Progenitor cell of endocrine pancreas (in vitro differentiated cells): ENCODE measurements at regions not wholly inside any gene's neighbourhood (a gene's known extent, or its start where the extent isn't known, plus 50 kb on each side); places are given as distances from the start of the nearest gene placed in this dataset.

ENCODE experiments used
- DNase-seq: peaks from one replicate; pipeline ENCODE4 v3.0.0; 2021; ENCODE audit warnings: low spot score; ENCODE audit not compliant: unreplicated experiment
- H3K27ac Mint-ChIP-seq: 2 replicates; pipeline ENCODE4 v1.8.0; 2021; ENCODE audit warnings: mild to moderate bottlenecking, moderate library complexity, mixed read lengths
- H3K27me3 Mint-ChIP-seq: 2 replicates; pipeline ENCODE4 v1.8.0; 2021; ENCODE audit warnings: mixed read lengths
- H3K36me3 Mint-ChIP-seq: 2 replicates; pipeline ENCODE4 v1.8.0; 2022; ENCODE audit warnings: mixed read lengths; ENCODE audit not compliant: insufficient read depth
- H3K4me1 Mint-ChIP-seq: 2 replicates; pipeline ENCODE4 v1.8.0; 2021; ENCODE audit warnings: low read depth, mixed read lengths
- H3K4me3 Mint-ChIP-seq: 2 replicates; pipeline ENCODE4 v1.8.0; 2021; ENCODE audit warnings: low read depth, mild to moderate bottlenecking, moderate library complexity, mixed read lengths
- H3K9me3 Mint-ChIP-seq: 2 replicates; pipeline ENCODE4 v1.8.0; 2021; ENCODE audit warnings: low read depth, mixed read lengths
- TF ChIP-seq, protein P1 (sequence below): fragments of 200-600 bp; sonication (generic); IDR thresholded peaks from one replicate; pipeline ENCODE4 v1.5.0; 2021; ENCODE audit warnings: antibody characterized with exemption, mild to moderate bottlenecking; ENCODE audit not compliant: unreplicated experiment

GRCh38 chr5:117084067-117084466 lies 509.4 kb upstream of the SEMA6A start:
- Mint-ChIP-seq H3K36me3 (no peaks in the 10 kb centered on the region), H3K27ac (no peak overlapping the region), H3K27me3 (no peaks in the 10 kb centered on the region), H3K4me1 (no peaks in the 10 kb centered on the region), H3K4me3 (no peak overlapping the region), H3K9me3 (no peaks in the 10 kb centered on the region)
- no peak for DNase-seq
- TF ChIP-seq, protein P1, sequence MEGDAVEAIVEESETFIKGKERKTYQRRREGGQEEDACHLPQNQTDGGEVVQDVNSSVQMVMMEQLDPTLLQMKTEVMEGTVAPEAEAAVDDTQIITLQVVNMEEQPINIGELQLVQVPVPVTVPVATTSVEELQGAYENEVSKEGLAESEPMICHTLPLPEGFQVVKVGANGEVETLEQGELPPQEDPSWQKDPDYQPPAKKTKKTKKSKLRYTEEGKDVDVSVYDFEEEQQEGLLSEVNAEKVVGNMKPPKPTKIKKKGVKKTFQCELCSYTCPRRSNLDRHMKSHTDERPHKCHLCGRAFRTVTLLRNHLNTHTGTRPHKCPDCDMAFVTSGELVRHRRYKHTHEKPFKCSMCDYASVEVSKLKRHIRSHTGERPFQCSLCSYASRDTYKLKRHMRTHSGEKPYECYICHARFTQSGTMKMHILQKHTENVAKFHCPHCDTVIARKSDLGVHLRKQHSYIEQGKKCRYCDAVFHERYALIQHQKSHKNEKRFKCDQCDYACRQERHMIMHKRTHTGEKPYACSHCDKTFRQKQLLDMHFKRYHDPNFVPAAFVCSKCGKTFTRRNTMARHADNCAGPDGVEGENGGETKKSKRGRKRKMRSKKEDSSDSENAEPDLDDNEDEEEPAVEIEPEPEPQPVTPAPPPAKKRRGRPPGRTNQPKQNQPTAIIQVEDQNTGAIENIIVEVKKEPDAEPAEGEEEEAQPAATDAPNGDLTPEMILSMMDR = no peak

DNA sequence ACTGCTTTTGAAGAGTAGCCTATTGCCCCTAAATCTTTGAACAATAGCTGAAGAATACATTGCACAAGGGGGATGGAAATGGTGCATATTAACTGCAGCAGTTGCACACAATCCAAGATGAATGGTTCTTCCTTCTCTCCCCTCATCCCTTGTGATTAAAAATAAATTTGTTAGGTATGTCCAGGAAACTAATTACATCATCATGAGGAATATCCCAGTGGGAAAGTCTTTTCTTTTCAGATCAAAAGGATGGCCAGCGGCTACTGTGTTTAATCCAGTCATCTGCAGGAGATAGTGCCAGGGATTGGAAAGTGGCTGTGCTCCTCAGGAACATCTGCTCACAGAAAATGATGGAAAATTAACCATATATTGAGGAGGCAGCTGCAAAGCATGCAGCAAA lies 508.4 kb upstream of the SEMA6A start:
- no peak for DNase-seq
- Mint-ChIP-seq H3K9me3 (no peaks in the 10 kb centered on the region), H3K27ac (no peak overlapping the region), H3K4me1 (no peaks in the 10 kb centered on the region), H3K27me3 (no peaks in the 10 kb centered on the region), H3K4me3 (no peak overlapping the region), H3K36me3 (no peaks in the 10 kb centered on the region)
- TF ChIP-seq, protein P1 = no peak

DNA sequence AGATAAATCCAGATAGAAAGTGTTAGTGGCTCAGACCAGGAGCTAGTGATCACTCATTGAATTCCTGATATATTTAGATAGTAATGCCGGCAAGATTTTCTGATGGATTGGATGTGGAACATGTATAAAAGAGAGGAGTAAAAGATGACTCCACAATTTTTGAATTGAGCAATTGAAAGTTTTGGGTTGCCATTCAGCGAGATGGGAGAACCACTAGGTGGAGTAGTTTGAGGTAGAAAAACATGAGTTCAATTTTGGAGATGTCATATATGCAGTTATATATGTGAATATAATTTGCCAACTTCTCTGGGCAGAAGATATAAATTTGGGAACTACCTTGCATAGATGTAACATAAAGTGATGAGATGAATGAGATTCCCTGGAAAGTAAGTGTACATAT lies 502.5 kb upstream of the SEMA6A start:
- Mint-ChIP-seq H3K27me3 (no peaks in the 10 kb centered on the region), H3K4me1 (no peaks in the 10 kb centered on the region), H3K4me3 (no peak overlapping the region), H3K27ac (no peak overlapping the region), H3K9me3 (no peaks in the 10 kb centered on the region), H3K36me3 (no peaks in the 10 kb centered on the region)
- DNase-seq = no peak
- TF ChIP-seq, protein P1 = peak; percentile 47

GRCh38 chr5:117072439-117072838 lies 497.8 kb upstream of the SEMA6A start:
- H3K4me3 Mint-ChIP-seq = no peak overlapping the region
- no peaks in the 10 kb centered on the region for H3K9me3 Mint-ChIP-seq
- H3K27ac Mint-ChIP-seq = no peak overlapping the region
- no peaks in the 10 kb centered on the region for H3K27me3 Mint-ChIP-seq
- no peaks in the 10 kb centered on the region for H3K36me3 Mint-ChIP-seq
- H3K4me1 Mint-ChIP-seq = no peaks in the 10 kb centered on the region
- DNase-seq = no peak
- TF ChIP-seq, protein P1 = no peak

- DNase-seq = no peak
- Mint-ChIP-seq H3K27ac (no peak overlapping the region), H3K36me3 (no peaks in the 10 kb centered on the region), H3K9me3 (no peaks in the 10 kb centered on the region), H3K4me1 (no peaks in the 10 kb centered on the region), H3K4me3 (no peak overlapping the region), H3K27me3 (no peaks in the 10 kb centered on the region)
- TF ChIP-seq, protein P1 = no peak
Observed at GRCh38 chr5:117065800-117066199, 491.2 kb upstream of the SEMA6A start.
